SK-MEL-5 (cell line): ENCODE measurements at regions not wholly inside any gene's neighbourhood (a gene's known extent, or its start where the extent isn't known, plus 50 kb on each side); places are given as distances from the start of the nearest gene placed in this dataset.

Experiments used
- DNase-seq: peaks from one replicate; pipeline ENCODE4 v3.0.0-alpha.2; 2016; ENCODE audit warnings: low read depth, low spot score
- in situ Hi-C: cut with HindIII; loops from 2 replicates; pipeline ENCODE4 v1.10.0; 2016; ENCODE audit warnings: low sequenced_read_pairs, high pct_unique_total_duplicates, low pct_unique_long_range_greater_than_20kb

- in situ Hi-C loops, result no loop called here
- no peak for DNase-seq
Observed at GRCh38 chr7:110609336-110609735, 481.6 kb upstream of the LRRN3 start.

DNA sequence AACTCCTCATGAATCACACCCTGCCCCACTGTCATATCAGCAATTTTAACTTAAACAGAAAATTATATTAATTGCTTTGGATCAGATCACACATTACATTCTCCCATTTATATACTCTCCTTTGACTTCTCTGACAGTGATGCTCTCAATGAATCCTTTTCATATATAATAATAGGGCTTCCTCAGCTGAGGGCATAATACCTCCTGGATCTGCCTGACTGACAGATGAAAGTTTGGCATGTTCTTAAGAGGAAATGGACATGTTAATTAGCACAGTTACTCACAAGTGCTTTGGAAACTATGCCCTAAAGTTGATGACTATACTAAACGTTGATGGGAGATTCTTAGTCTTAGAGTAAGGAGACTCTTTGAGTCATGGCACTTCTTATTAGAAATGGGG, 478.2 kb upstream of the LRRN3 start:
- DNase-seq, result no peak
- in situ Hi-C loops, result no loop called here
